ENCODE measurements at regions not wholly inside any gene's neighbourhood (a gene's known extent, or its start where the extent isn't known, plus 50 kb on each side); places are given as distances from the start of the nearest gene placed in this dataset.

DNA sequence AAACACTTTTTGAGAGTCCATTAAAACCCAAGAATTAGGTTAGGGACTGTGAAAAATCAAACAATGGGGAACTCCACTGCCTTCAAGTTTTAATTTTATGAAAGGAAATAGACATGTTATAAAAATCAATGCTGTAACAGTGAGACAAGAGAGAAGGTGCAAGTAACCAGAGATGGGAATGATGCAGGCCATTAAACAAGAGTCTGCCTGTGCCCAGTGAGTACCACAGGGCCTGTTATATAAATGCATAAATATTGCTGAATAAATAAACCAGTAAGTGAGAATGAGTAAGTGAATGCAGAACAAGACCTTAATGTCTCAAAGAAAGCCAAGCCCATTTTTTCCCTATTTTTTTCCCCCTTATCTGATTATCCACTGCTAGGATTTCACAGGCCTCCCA is 53.3 kb upstream of the BMP2K start:
- no peak overlapping the region for H3K4me3 Mint-ChIP-seq
- ATAC-seq (no peak), DNase-seq (ENCODE audit: low spot score) (no peak)
- TF ChIP-seq SP1 (CRISPR knock-in tag; conservative IDR thresholded peaks at IDR 0.05) (no peak), FOXJ3 (CRISPR knock-in tag; IDR thresholded peaks at IDR 0.05; ENCODE audit: borderline replicate concordance) (no peak), ESRRA (CRISPR knock-in tag; IDR thresholded peaks at IDR 0.05; ENCODE audit: borderline replicate concordance) (no peak), FOXK1 (CRISPR knock-in tag; IDR thresholded peaks at IDR 0.05) (no peak), NR3C1 (CRISPR knock-in tag; conservative IDR thresholded peaks at IDR 0.05; ENCODE audit: low read depth) (no peak), KAT7 (CRISPR knock-in tag; IDR thresholded peaks at IDR 0.05; ENCODE audit: borderline replicate concordance) (no peak), TP53 (CRISPR knock-in tag; IDR thresholded peaks at IDR 0.05) (no peak), TEAD4 (CRISPR knock-in tag; IDR thresholded peaks at IDR 0.05) (no peak), SMAD3 (CRISPR knock-in tag; IDR thresholded peaks at IDR 0.05; ENCODE audit: borderline replicate concordance) (no peak), PRRX2 (CRISPR knock-in tag; IDR thresholded peaks at IDR 0.05) (no peak), ZNF263 (CRISPR knock-in tag; IDR thresholded peaks at IDR 0.05; ENCODE audit: low read depth) (no peak)
- TF ChIP-seq, protein P1, sequence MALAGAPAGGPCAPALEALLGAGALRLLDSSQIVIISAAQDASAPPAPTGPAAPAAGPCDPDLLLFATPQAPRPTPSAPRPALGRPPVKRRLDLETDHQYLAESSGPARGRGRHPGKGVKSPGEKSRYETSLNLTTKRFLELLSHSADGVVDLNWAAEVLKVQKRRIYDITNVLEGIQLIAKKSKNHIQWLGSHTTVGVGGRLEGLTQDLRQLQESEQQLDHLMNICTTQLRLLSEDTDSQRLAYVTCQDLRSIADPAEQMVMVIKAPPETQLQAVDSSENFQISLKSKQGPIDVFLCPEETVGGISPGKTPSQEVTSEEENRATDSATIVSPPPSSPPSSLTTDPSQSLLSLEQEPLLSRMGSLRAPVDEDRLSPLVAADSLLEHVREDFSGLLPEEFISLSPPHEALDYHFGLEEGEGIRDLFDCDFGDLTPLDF (CRISPR knock-in tag; IDR thresholded peaks at IDR 0.05), result no peak
- TF ChIP-seq, protein P2, sequence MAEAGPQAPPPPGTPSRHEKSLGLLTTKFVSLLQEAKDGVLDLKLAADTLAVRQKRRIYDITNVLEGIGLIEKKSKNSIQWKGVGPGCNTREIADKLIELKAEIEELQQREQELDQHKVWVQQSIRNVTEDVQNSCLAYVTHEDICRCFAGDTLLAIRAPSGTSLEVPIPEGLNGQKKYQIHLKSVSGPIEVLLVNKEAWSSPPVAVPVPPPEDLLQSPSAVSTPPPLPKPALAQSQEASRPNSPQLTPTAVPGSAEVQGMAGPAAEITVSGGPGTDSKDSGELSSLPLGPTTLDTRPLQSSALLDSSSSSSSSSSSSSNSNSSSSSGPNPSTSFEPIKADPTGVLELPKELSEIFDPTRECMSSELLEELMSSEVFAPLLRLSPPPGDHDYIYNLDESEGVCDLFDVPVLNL (CRISPR knock-in tag; IDR thresholded peaks at IDR 0.05; ENCODE audit: borderline replicate concordance, low read depth), result no peak
- TF ChIP-seq, protein P3, sequence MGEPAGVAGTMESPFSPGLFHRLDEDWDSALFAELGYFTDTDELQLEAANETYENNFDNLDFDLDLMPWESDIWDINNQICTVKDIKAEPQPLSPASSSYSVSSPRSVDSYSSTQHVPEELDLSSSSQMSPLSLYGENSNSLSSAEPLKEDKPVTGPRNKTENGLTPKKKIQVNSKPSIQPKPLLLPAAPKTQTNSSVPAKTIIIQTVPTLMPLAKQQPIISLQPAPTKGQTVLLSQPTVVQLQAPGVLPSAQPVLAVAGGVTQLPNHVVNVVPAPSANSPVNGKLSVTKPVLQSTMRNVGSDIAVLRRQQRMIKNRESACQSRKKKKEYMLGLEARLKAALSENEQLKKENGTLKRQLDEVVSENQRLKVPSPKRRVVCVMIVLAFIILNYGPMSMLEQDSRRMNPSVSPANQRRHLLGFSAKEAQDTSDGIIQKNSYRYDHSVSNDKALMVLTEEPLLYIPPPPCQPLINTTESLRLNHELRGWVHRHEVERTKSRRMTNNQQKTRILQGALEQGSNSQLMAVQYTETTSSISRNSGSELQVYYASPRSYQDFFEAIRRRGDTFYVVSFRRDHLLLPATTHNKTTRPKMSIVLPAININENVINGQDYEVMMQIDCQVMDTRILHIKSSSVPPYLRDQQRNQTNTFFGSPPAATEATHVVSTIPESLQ (CRISPR knock-in tag; IDR thresholded peaks at IDR 0.05), result no peak
- TF ChIP-seq, protein P4, sequence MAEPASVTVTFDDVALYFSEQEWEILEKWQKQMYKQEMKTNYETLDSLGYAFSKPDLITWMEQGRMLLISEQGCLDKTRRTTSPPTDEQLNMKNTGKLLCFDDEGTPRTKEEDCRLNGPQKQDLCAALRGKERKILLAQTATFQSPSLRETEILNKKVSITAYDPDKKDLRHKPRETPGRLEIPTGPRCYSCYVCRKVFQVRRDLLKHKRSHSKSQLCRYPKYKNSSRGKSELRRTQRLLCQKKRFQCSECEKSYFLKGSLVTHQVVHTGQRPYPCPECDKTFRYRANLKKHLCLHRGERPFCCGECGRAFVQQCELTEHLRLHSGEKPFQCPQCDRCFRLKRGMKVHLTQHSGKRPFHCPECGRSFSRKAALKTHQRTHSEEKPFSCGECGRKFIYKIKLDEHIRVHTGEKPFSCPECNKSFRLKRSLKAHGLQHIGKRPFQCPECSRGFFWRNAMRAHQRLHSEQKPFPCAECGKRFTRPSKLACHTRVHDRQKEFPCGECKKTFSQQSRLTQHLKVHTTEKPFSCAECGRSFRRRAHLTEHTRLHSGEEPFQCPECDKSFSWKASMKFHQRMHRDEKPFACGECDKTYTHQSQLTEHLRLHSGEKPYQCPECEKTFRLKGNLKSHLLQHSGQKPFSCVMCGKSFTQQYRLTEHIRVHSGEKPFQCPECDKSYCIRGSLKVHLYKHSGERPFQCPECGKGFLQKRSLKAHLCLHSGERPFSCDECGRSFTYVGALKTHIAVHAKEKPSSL (CRISPR knock-in tag; conservative IDR thresholded peaks at IDR 0.05), result no peak
- TF ChIP-seq, protein P5, sequence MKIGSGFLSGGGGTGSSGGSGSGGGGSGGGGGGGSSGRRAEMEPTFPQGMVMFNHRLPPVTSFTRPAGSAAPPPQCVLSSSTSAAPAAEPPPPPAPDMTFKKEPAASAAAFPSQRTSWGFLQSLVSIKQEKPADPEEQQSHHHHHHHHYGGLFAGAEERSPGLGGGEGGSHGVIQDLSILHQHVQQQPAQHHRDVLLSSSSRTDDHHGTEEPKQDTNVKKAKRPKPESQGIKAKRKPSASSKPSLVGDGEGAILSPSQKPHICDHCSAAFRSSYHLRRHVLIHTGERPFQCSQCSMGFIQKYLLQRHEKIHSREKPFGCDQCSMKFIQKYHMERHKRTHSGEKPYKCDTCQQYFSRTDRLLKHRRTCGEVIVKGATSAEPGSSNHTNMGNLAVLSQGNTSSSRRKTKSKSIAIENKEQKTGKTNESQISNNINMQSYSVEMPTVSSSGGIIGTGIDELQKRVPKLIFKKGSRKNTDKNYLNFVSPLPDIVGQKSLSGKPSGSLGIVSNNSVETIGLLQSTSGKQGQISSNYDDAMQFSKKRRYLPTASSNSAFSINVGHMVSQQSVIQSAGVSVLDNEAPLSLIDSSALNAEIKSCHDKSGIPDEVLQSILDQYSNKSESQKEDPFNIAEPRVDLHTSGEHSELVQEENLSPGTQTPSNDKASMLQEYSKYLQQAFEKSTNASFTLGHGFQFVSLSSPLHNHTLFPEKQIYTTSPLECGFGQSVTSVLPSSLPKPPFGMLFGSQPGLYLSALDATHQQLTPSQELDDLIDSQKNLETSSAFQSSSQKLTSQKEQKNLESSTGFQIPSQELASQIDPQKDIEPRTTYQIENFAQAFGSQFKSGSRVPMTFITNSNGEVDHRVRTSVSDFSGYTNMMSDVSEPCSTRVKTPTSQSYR (CRISPR knock-in tag; IDR thresholded peaks at IDR 0.05), result no peak
- TF ChIP-seq, protein P6, sequence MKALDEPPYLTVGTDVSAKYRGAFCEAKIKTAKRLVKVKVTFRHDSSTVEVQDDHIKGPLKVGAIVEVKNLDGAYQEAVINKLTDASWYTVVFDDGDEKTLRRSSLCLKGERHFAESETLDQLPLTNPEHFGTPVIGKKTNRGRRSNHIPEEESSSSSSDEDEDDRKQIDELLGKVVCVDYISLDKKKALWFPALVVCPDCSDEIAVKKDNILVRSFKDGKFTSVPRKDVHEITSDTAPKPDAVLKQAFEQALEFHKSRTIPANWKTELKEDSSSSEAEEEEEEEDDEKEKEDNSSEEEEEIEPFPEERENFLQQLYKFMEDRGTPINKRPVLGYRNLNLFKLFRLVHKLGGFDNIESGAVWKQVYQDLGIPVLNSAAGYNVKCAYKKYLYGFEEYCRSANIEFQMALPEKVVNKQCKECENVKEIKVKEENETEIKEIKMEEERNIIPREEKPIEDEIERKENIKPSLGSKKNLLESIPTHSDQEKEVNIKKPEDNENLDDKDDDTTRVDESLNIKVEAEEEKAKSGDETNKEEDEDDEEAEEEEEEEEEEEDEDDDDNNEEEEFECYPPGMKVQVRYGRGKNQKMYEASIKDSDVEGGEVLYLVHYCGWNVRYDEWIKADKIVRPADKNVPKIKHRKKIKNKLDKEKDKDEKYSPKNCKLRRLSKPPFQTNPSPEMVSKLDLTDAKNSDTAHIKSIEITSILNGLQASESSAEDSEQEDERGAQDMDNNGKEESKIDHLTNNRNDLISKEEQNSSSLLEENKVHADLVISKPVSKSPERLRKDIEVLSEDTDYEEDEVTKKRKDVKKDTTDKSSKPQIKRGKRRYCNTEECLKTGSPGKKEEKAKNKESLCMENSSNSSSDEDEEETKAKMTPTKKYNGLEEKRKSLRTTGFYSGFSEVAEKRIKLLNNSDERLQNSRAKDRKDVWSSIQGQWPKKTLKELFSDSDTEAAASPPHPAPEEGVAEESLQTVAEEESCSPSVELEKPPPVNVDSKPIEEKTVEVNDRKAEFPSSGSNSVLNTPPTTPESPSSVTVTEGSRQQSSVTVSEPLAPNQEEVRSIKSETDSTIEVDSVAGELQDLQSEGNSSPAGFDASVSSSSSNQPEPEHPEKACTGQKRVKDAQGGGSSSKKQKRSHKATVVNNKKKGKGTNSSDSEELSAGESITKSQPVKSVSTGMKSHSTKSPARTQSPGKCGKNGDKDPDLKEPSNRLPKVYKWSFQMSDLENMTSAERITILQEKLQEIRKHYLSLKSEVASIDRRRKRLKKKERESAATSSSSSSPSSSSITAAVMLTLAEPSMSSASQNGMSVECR (CRISPR knock-in tag; IDR thresholded peaks at IDR 0.05; ENCODE audit: borderline replicate concordance), result no peak
- TF ChIP-seq, protein P7, sequence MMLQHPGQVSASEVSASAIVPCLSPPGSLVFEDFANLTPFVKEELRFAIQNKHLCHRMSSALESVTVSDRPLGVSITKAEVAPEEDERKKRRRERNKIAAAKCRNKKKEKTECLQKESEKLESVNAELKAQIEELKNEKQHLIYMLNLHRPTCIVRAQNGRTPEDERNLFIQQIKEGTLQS (CRISPR knock-in tag; conservative IDR thresholded peaks at IDR 0.05), result no peak
- H3K27ac Mint-ChIP-seq, result no peak overlapping the region
- peaks cover 49% of the 10 kb centered on the region for H3K4me1 Mint-ChIP-seq
- CTCF ChIA-PET, result interaction anchor here (0.9 to 1.3 kb wide), 2 partner anchors 61 to 131 kb away, joined by 3 to 4 read pairs; no protein-coding TSS in a partner anchor
- peaks cover 23% of the 10 kb centered on the region for H3K9me3 Mint-ChIP-seq
- H3K36me3 Mint-ChIP-seq, result peaks cover 19% of the 10 kb centered on the region
- POLR2A ChIA-PET, result interaction anchor here (0.5 kb wide), 1 partner anchor 61 kb away, joined by 3 read pairs; no protein-coding TSS in a partner anchor
- H3K27me3 Mint-ChIP-seq (ENCODE audit: low read depth), result peaks cover 50% of the 10 kb centered on the region

Data from WTC11 (cell line).